ENCODE measurements at regions not wholly inside any gene's neighbourhood (a gene's known extent, or its start where the extent isn't known, plus 50 kb on each side); places are given as distances from the start of the nearest gene placed in this dataset.

DNA sequence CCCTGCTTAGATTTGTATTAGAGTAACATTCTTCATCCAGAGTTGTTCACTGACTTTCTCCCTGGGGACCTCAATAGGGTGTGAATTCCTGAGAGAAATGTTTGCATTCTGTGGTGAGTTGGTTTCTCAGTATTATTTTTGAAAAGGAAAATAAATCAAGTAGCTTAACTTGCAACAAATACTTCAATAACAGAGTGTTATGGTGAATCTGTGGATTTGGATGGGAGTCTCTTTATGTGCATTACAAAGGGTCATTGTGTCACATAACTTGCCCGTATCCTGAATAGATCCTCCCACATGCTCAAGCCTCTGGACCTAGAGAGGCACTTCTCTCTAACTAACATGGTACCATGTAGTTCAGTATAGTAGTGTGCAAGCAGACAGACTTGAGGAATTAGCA is 68.4 kb upstream of the IPO9 start:
- no peak overlapping the region for H3K4me3 ChIP-seq
- H4K20me1 ChIP-seq = peaks cover 6 to 99% (median 25%) of the 10 kb centered on the region in 11 experiments; a peak in 16 of 22 replicates
- no peak overlapping the region for H3K27ac ChIP-seq
- H3K4me2 ChIP-seq = peak overlapping the region in 5 of 11 experiments; percentile 33 to 81 (median 60); a peak in 9 of 22 replicates
- peaks cover 0 to 53% (median 13%) of the 10 kb centered on the region in 11 experiments; a peak in 13 of 22 replicates for H3K36me3 ChIP-seq
- H3K4me1 ChIP-seq = peaks cover 53 to 73% (median 61%) of the 10 kb centered on the region in 10 experiments
- H3K27me3 ChIP-seq = no peaks in the 10 kb centered on the region
- no peak overlapping the region for H3K9ac ChIP-seq
- no peak for TF ChIP-seq Cebpa-rat (IDR thresholded peaks at IDR 0.05)
- H3K9me3 ChIP-seq (replicated peaks in 1 of 11) = no peaks in the 10 kb centered on the region

DNA sequence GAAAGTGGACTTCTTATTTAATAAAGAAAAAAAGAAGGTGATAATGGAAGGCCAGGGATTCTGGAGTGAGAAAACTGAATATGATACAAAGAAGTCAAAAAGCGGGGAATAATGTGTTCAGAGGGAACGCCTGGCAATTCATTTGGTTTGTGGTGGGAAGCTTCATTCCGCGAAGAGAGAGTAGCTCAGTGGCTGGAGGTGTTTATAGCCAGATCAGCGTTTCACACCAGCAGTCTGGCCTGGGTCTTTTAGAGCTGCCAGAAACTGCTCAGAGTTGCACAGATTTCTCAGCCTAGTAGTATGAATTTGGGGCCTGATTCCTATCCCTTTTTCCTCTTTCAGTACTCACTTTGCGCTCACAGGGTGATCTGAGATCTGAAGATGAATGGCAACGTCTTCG is 67.8 kb upstream of the IPO9 start:
- Histone ChIP-seq H3K4me3 (no peak overlapping the region), H3K9ac (no peak overlapping the region), H3K4me1 (peaks cover 49 to 73% (median 61%) of the 10 kb centered on the region in 10 experiments), H4K20me1 (peaks cover 6 to 93% (median 24%) of the 10 kb centered on the region in 11 experiments; a peak in 16 of 22 replicates), H3K9me3 (replicated peaks in 1 of 11) (no peaks in the 10 kb centered on the region), H3K27me3 (no peaks in the 10 kb centered on the region), H3K4me2 (no peak overlapping the region), H3K27ac (no peak overlapping the region; a peak in 1 of 22 replicates), H3K36me3 (peaks cover 0 to 53% (median 16%) of the 10 kb centered on the region in 11 experiments; a peak in 13 of 22 replicates)
- TF ChIP-seq Cebpa-rat (IDR thresholded peaks at IDR 0.05) = no peak

- TF ChIP-seq Cebpa-rat (IDR thresholded peaks at IDR 0.05) = no peak
- Histone ChIP-seq H3K27ac (no peak overlapping the region), H3K4me2 (no peak overlapping the region), H4K20me1 (peaks cover 6 to 86% (median 21%) of the 10 kb centered on the region in 11 experiments; a peak in 16 of 22 replicates), H3K9me3 (replicated peaks in 1 of 11) (no peaks in the 10 kb centered on the region), H3K4me3 (no peak overlapping the region), H3K4me1 (peaks cover 46 to 71% (median 57%) of the 10 kb centered on the region in 10 experiments), H3K36me3 (peaks cover 0 to 53% (median 21%) of the 10 kb centered on the region in 11 experiments; a peak in 13 of 22 replicates), H3K27me3 (no peaks in the 10 kb centered on the region), H3K9ac (no peak overlapping the region)
Observed at GRCh38 chr1:201761871-201762270, 67.1 kb upstream of the IPO9 start.

DNA sequence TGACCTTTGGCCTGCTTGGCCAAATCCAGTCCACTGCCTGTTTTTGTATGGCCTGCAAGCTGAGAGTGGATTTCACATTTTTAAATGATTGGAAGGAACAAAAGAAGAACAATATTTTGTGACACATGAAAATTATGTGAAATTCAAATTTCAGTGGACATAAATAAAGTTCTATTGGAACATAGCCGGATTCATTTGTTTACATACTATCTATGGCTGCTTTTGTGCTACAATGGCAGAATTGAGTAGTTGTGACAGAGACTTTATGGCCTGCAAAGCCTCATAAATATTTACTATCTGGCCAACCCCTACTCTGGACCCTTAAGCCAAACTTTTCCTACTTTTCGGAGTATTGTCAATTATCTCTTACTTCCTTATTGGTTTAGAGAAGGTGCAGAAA is 66.6 kb upstream of the IPO9 start:
- no peak overlapping the region for H3K27ac ChIP-seq

GRCh38 chr1:201763455-201764140 is 65.4 kb upstream of the IPO9 start:
- Histone ChIP-seq H3K4me2 (peak overlapping the region in 4 of 11 experiments; percentile 5 to 82 (median 59); a peak in 6 of 22 replicates), H3K36me3 (peaks cover 0 to 69% (median 34%) of the 10 kb centered on the region in 11 experiments; a peak in 19 of 22 replicates), H3K4me1 (peaks cover 29 to 55% (median 40%) of the 10 kb centered on the region in 10 experiments), H3K27ac (no peak overlapping the region), H3K9ac (0 out of 22 replicates have a peak overlapping the region, but pooled peaks of 1 of the 11 experiments have one; percentile 6), H4K20me1 (peaks cover 0 to 69% (median 11%) of the 10 kb centered on the region in 11 experiments; a peak in 13 of 22 replicates), H3K27me3 (no peaks in the 10 kb centered on the region), H3K4me3 (no peak overlapping the region), H3K9me3 (replicated peaks in 1 of 11) (peaks cover 0 to 12% (median 5%) of the 10 kb centered on the region in 11 experiments; a peak in 6 of 22 replicates)
- no peak for TF ChIP-seq Cebpa-rat (IDR thresholded peaks at IDR 0.05)

More for the DNA sequence above, 66.6 kb upstream of the IPO9 start:
- peaks cover 6 to 81% (median 21%) of the 10 kb centered on the region in 11 experiments; a peak in 16 of 22 replicates for H4K20me1 ChIP-seq
- H3K4me1 ChIP-seq = peaks cover 41 to 66% (median 52%) of the 10 kb centered on the region in 10 experiments
- H3K27me3 ChIP-seq = no peaks in the 10 kb centered on the region
- H3K36me3 ChIP-seq = peaks cover 0 to 57% (median 22%) of the 10 kb centered on the region in 11 experiments; a peak in 15 of 22 replicates
- no peaks in the 10 kb centered on the region; a peak in 1 of 22 replicates for H3K9me3 ChIP-seq (replicated peaks in 1 of 11)
- H3K4me3 ChIP-seq = no peak overlapping the region
- H3K4me2 ChIP-seq = no peak overlapping the region
- no peak overlapping the region for H3K9ac ChIP-seq
- no peak for TF ChIP-seq Cebpa-rat (IDR thresholded peaks at IDR 0.05)

DNA sequence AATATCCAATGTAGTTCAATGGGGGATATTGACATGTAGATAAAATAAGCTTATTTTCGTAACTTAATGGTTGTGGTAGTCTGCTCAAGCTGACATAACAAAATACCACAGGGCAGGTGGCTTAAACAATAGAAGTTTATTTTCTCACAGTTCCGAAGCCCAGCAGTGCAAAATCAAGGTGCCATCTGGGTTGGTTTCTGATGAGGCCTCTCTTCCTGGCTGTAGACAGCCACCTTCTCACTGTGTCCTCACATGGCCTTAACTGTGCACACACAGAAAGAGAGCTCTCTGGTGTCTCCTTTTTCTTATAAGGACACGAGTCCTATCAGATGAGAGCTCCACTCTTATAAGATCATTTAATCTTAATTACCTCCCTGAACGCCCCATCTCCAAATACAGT is 64.8 kb upstream of the IPO9 start:
- H3K4me1 ChIP-seq = peaks cover 23 to 55% (median 37%) of the 10 kb centered on the region in 10 experiments
- H3K9ac ChIP-seq = no peak overlapping the region
- H3K27me3 ChIP-seq = no peaks in the 10 kb centered on the region
- peaks cover 0 to 63% (median 9%) of the 10 kb centered on the region in 11 experiments; a peak in 13 of 22 replicates for H4K20me1 ChIP-seq
- H3K4me3 ChIP-seq = no peak overlapping the region
- no peak for TF ChIP-seq Cebpa-rat (IDR thresholded peaks at IDR 0.05)
- peaks cover 0 to 70% (median 37%) of the 10 kb centered on the region in 11 experiments; a peak in 19 of 22 replicates for H3K36me3 ChIP-seq
- peaks cover 0 to 18% (median 9%) of the 10 kb centered on the region in 11 experiments; a peak in 12 of 22 replicates for H3K9me3 ChIP-seq (replicated peaks in 1 of 11)
- peak overlapping the region in 3 of 11 experiments; percentile 39 to 82 (median 79); a peak in 5 of 22 replicates for H3K4me2 ChIP-seq
- no peak overlapping the region for H3K27ac ChIP-seq

GRCh38 chr1:201764579-201764978 is 64.4 kb upstream of the IPO9 start:
- no peak for TF ChIP-seq Cebpa-rat (IDR thresholded peaks at IDR 0.05)
- peaks cover 0 to 59% (median 6%) of the 10 kb centered on the region in 11 experiments; a peak in 13 of 22 replicates for H4K20me1 ChIP-seq
- H3K27me3 ChIP-seq = no peaks in the 10 kb centered on the region
- peak overlapping the region in 3 of 11 experiments; percentile 15 to 82 (median 79); a peak in 5 of 22 replicates for H3K4me2 ChIP-seq
- peaks cover 19 to 55% (median 34%) of the 10 kb centered on the region in 10 experiments for H3K4me1 ChIP-seq
- H3K36me3 ChIP-seq = peaks cover 0 to 71% (median 37%) of the 10 kb centered on the region in 11 experiments; a peak in 19 of 22 replicates
- H3K4me3 ChIP-seq = no peak overlapping the region
- no peak overlapping the region for H3K9ac ChIP-seq
- no peak overlapping the region for H3K27ac ChIP-seq
- H3K9me3 ChIP-seq (replicated peaks in 1 of 11) = peaks cover 0 to 22% (median 12%) of the 10 kb centered on the region in 11 experiments; a peak in 17 of 22 replicates

- no peak overlapping the region for H3K27ac ChIP-seq
- H3K9ac ChIP-seq = no peak overlapping the region
Observed at GRCh38 chr1:201766131-201766866, 62.7 kb upstream of the IPO9 start.

More at GRCh38 chr1:201766131-201766866, 62.7 kb upstream of the IPO9 start:
- Histone ChIP-seq H3K27me3 (no peaks in the 10 kb centered on the region), H3K4me3 (no peak overlapping the region), H3K4me1 (peaks cover 17 to 52% (median 33%) of the 10 kb centered on the region in 10 experiments; a peak in 19 of 20 replicates), H3K36me3 (peaks cover 6 to 83% (median 53%) of the 10 kb centered on the region in 11 experiments; a peak in 21 of 22 replicates), H3K9me3 (replicated peaks in 1 of 11) (peaks cover 16 to 39% (median 27%) of the 10 kb centered on the region in 11 experiments), H4K20me1 (peaks cover 0 to 42% (median 6%) of the 10 kb centered on the region in 11 experiments; a peak in 10 of 22 replicates), H3K4me2 (peak overlapping the region in 8 of 11 experiments; percentile 1 to 38 (median 10); a peak in 6 of 22 replicates)
- TF ChIP-seq Cebpa-rat (IDR thresholded peaks at IDR 0.05) = no peak

Data from BLaER1 treated with 17β-estradiol and CSF1 and Interleukin-3, amounts not matched to agents 10 nM and 100 nM (cell line).